AG04449 (cell line): ENCODE measurements at regions not wholly inside any gene's neighbourhood (a gene's known extent, or its start where the extent isn't known, plus 50 kb on each side); places are given as distances from the start of the nearest gene placed in this dataset.

ENCODE experiments used
- CTCF ChIA-PET: fragments of 350-600 bp; formaldehyde crosslinking; extraction: SDS; loops from one replicate; lab custom pipeline; 2021; ENCODE audit warnings: antibody characterized with exemption; lab: Yijun Ruan, JAX
- POLR2A ChIA-PET: fragments of 400-600, 350-600 bp; formaldehyde crosslinking; extraction: SDS; loops from one replicate; lab custom pipeline; 2020; ENCODE audit warnings: antibody characterized with exemption, inconsistent platforms; lab: Yijun Ruan, JAX
- DNase-seq: peaks from one replicate; pipeline ENCODE4 v3.0.0-alpha.2; 2010; ENCODE audit warnings: low read depth, low spot score
- H3K4me3 ChIP-seq: 2 replicates; pipeline ENCODE4 v1.5.1; 2011; ENCODE audit warnings: low read depth, mild to moderate bottlenecking, control low read depth, low read length
- CTCF ChIP-seq: IDR thresholded peaks from one replicate; pipeline ENCODE4 v1.5.1; 2011; ENCODE audit warnings: mild to moderate bottlenecking, moderate library complexity, low read length, control low read depth, inconsistent platforms; ENCODE audit not compliant: insufficient read depth; ENCODE audit errors: missing control alignments

DNA sequence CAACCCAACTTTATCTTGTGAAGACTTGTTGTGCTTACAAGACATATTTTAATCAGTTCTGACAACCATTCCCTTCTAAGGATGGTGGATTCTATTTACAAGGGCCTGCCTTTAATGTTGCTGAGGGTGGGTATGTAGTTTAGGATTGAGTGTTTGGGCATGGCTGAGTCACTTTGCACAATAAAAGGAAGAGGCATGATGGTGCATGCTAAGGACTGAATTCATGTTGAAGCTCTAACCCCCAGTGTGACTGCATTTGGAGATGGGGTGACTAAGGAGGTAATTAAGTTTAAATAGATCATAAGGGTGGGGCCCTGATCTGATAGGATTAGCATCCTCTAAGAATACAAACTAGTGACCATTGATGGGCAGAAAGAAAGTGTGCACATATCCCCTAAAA is 196.1 kb upstream of the HS3ST3A1 start:
- no peak for TF ChIP-seq CTCF
- DNase-seq: no peak
- POLR2A ChIA-PET: no interaction called here
- H3K4me3 ChIP-seq: no peak overlapping the region
- CTCF ChIA-PET: no interaction called here

DNA sequence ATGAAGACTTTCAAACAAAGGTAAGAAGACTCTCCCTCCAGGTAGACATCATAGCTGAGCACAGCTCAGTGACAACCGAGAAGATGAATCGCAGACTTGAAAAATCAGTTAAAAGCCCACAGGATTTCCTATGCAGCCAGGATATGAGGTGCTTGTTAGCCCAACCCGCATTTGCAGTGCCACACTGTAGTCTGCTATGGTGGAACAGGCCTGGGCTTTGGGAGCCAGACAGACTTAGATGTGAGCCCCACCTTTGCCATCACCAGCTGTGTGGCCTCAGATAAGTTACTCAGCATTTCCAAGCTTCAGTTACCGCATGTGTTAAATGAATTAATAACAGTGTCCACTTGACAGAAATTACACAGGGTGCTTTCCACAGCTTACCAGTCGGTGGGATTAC is 204.4 kb upstream of the HS3ST3A1 start:
- H3K4me3 ChIP-seq: no peak overlapping the region
- DNase-seq: no peak
- CTCF ChIA-PET: no interaction called here

GRCh38 chr17:13807103-13807502 is 205.4 kb upstream of the HS3ST3A1 start:
- ChIA-PET CTCF (no interaction called here), POLR2A (no interaction called here)
- no peak for TF ChIP-seq CTCF
- H3K4me3 ChIP-seq: no peak overlapping the region
- DNase-seq: no peak

More for the DNA sequence above, 204.4 kb upstream of the HS3ST3A1 start:
- no peak for TF ChIP-seq CTCF
- POLR2A ChIA-PET: no interaction called here

DNA sequence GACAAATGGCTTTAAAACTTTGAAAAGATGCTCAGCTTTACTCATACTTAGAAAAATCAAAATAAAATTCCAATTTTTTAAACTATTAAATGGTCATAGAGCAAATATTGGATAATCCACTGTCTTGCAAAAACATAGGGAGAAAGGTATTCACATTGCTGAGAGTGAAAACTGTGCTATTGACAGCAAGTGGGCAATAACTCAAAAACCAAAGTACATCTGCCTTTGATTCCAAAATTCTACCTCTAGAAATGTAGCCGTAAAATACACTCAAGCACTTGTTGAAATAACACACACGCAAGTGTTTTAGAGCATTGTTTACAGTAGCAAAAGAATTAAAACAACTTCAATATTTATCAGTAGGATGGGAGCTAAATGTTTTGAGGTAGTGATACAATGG is 210.6 kb upstream of the HS3ST3A1 start:
- no peak overlapping the region for H3K4me3 ChIP-seq
- no peak for TF ChIP-seq CTCF
- DNase-seq: no peak
- POLR2A ChIA-PET: no interaction called here
- CTCF ChIA-PET: no interaction called here

- TF ChIP-seq CTCF: no peak
- CTCF ChIA-PET: no interaction called here
- DNase-seq: no peak
- H3K4me3 ChIP-seq: no peak overlapping the region
- POLR2A ChIA-PET: no interaction called here
These were observed 211.9 kb upstream of the HS3ST3A1 start for GRCh38 chr17:13813347-13814240.

DNA sequence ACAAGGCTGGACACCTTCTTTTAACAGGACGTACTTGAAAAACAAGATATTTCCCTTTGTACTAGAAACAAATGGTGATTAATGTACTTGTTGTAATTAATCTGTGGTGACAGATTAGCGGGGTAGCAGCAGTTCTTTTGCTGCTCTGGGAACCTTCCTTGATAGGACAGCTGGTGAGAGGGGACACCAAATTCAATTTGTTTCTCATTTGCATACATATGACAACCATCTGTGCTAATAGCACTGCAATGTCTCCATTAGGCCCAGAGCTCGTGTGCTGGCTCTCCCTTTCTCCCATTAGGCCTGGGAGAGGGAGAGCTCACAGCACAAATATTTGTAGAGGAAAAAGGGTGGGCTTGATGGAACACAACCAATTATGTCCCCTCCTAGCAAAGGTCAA is 221.0 kb upstream of the HS3ST3A1 start:
- DNase-seq: no peak
- ChIA-PET POLR2A (no interaction called here), CTCF (no interaction called here)
- no peak for TF ChIP-seq CTCF
- H3K4me3 ChIP-seq: no peak overlapping the region
